GM23338 (cell line): ENCODE measurements at regions not wholly inside any gene's neighbourhood (a gene's known extent, or its start where the extent isn't known, plus 50 kb on each side); places are given as distances from the start of the nearest gene placed in this dataset.

Experiments
- EZH2phosphoT487 ChIP-seq: fragments of 200-600 bp; sonication (generic); IDR thresholded peaks from one replicate; pipeline ENCODE4 v1.8.1; 2018; ENCODE audit warnings: antibody characterized with exemption; ENCODE audit not compliant: unreplicated experiment
- TF ChIP-seq, protein P1 (sequence below), 2 experiments: fragments of 200-600 bp in 1 of 2; sonication (generic) in 1 of 2; conservative IDR thresholded peaks; 2 replicates each; pipeline versions ENCODE4 v1.5.1 to v1.6.1; 2016 to 2017; ENCODE audit warnings: antibody characterized with exemption in 2 of 2, low read depth in 2 of 2, mild to moderate bottlenecking in 2 of 2, moderate library complexity in 1 of 2

- TF ChIP-seq, protein P1, sequence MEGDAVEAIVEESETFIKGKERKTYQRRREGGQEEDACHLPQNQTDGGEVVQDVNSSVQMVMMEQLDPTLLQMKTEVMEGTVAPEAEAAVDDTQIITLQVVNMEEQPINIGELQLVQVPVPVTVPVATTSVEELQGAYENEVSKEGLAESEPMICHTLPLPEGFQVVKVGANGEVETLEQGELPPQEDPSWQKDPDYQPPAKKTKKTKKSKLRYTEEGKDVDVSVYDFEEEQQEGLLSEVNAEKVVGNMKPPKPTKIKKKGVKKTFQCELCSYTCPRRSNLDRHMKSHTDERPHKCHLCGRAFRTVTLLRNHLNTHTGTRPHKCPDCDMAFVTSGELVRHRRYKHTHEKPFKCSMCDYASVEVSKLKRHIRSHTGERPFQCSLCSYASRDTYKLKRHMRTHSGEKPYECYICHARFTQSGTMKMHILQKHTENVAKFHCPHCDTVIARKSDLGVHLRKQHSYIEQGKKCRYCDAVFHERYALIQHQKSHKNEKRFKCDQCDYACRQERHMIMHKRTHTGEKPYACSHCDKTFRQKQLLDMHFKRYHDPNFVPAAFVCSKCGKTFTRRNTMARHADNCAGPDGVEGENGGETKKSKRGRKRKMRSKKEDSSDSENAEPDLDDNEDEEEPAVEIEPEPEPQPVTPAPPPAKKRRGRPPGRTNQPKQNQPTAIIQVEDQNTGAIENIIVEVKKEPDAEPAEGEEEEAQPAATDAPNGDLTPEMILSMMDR (conservative IDR thresholded peaks at IDR 0.05; ENCODE audit: low read depth in 2 of 2) = peak; percentile 58 to 74
- TF ChIP-seq EZH2phosphoT487 = no peak
These were observed 621.1 kb downstream of the BCL11A start for GRCh38 chr2:59932341-59932740.
